WTC11 (cell line): ENCODE measurements at regions not wholly inside any gene's neighbourhood (a gene's known extent, or its start where the extent isn't known, plus 50 kb on each side); places are given as distances from the start of the nearest gene placed in this dataset.

ENCODE experiments used
- ATAC-seq: fragments of 200-7000 bp; cut with Tn5 transposase; 2 replicates; pipeline ENCODE4 v1.10.0; 2021; ENCODE audit warnings: mild to moderate bottlenecking, moderate library complexity
- CTCF ChIA-PET: fragments of 300-600 bp; sonication (Branson Sonifier 250); formaldehyde crosslinking; loops from one replicate; lab custom pipeline; 2021; ENCODE audit warnings: antibody characterized with exemption; lab: Charles Lee
- POLR2A ChIA-PET: fragments of 350-600 bp; sonication (Branson Sonifier 250); formaldehyde crosslinking; loops from one replicate; lab custom pipeline; 2021; ENCODE audit warnings: antibody characterized with exemption; lab: Charles Lee
- DNase-seq: peaks from one replicate; pipeline ENCODE4 v3.0.0; 2021; ENCODE audit warnings: low spot score
- H3K27ac Mint-ChIP-seq: 2 replicates; pipeline ENCODE4 v1.8.0; 2021; ENCODE audit warnings: mixed read lengths
- H3K27me3 Mint-ChIP-seq: 2 replicates; pipeline ENCODE4 v1.8.0; 2021; ENCODE audit warnings: low read depth, mild to moderate bottlenecking, moderate library complexity, mixed read lengths
- H3K36me3 Mint-ChIP-seq: 2 replicates; pipeline ENCODE4 v1.8.0; 2021; ENCODE audit warnings: mixed read lengths
- H3K4me1 Mint-ChIP-seq: 2 replicates; pipeline ENCODE4 v1.8.0; 2022; ENCODE audit warnings: mixed read lengths
- H3K4me3 Mint-ChIP-seq: 2 replicates; pipeline ENCODE4 v1.8.0; 2021; ENCODE audit warnings: mild to moderate bottlenecking, moderate library complexity, mixed read lengths
- H3K9me3 Mint-ChIP-seq: 2 replicates; pipeline ENCODE4 v1.8.0; 2021; ENCODE audit warnings: mixed read lengths
- ATF1 ChIP-seq: sonication (generic); formaldehyde crosslinking; IDR thresholded peaks from 2 replicates; pipeline ENCODE4 v1.8.1; 2023; ENCODE audit warnings: mild to moderate bottlenecking, moderate library complexity, missing genetic modification reagents
- ATF3 ChIP-seq: sonication (generic); formaldehyde crosslinking; conservative IDR thresholded peaks from 2 replicates; pipeline ENCODE4 v1.8.1; 2022; ENCODE audit warnings: mild to moderate bottlenecking, missing genetic modification reagents
- EMX1 ChIP-seq: fragments of 250-450 bp; sonication (Bioruptor Pico); IDR thresholded peaks from 2 replicates; pipeline ENCODE4 v1.8.0; 2021; ENCODE audit warnings: mild to moderate bottlenecking
- FOXP1 ChIP-seq: sonication (generic); formaldehyde crosslinking; IDR thresholded peaks from 2 replicates; pipeline ENCODE4 v1.8.0; 2022; ENCODE audit warnings: missing genetic modification reagents, mild to moderate bottlenecking, moderate library complexity, borderline replicate concordance
- IRF2 ChIP-seq: sonication (generic); formaldehyde crosslinking; IDR thresholded peaks from 2 replicates; pipeline ENCODE4 v1.8.0; 2022; ENCODE audit warnings: low read depth, missing genetic modification reagents, borderline replicate concordance
- MXD4 ChIP-seq: fragments of 250-450 bp; sonication (Bioruptor Pico); IDR thresholded peaks from 2 replicates; pipeline ENCODE4 v1.8.0; 2021; ENCODE audit warnings: mild to moderate bottlenecking, moderate library complexity, borderline replicate concordance
- OVOL2 ChIP-seq: fragments of 250-450 bp; sonication (Bioruptor Pico); IDR thresholded peaks from 2 replicates; pipeline ENCODE4 v1.9.0; 2021; ENCODE audit warnings: mild to moderate bottlenecking, borderline replicate concordance
- PRDM15 ChIP-seq: sonication (generic); formaldehyde crosslinking; IDR thresholded peaks from 2 replicates; pipeline ENCODE4 v1.8.0; 2022; ENCODE audit warnings: missing genetic modification reagents
- RORB ChIP-seq: fragments of 250-450 bp; sonication (Bioruptor Pico); IDR thresholded peaks from 2 replicates; pipeline ENCODE4 v1.9.0; 2021; ENCODE audit warnings: mild to moderate bottlenecking
- SMAD4 ChIP-seq: sonication (generic); formaldehyde crosslinking; IDR thresholded peaks from 2 replicates; pipeline ENCODE4 v1.8.0; 2022; ENCODE audit warnings: mild to moderate bottlenecking, missing genetic modification reagents
- SP1 ChIP-seq: sonication (generic); formaldehyde crosslinking; conservative IDR thresholded peaks from 2 replicates; pipeline ENCODE4 v1.8.1; 2022; ENCODE audit warnings: missing genetic modification reagents
- TP53 ChIP-seq: sonication (generic); formaldehyde crosslinking; IDR thresholded peaks from 2 replicates; pipeline ENCODE4 v1.8.1; 2023; ENCODE audit warnings: mild to moderate bottlenecking, missing genetic modification reagents
- USF2 ChIP-seq: sonication (generic); formaldehyde crosslinking; IDR thresholded peaks from 2 replicates; pipeline ENCODE4 v1.8.1; 2023; ENCODE audit warnings: mild to moderate bottlenecking, missing genetic modification reagents, moderate library complexity
- ZNF232 ChIP-seq: sonication (generic); formaldehyde crosslinking; IDR thresholded peaks from 2 replicates; pipeline ENCODE4 v1.8.0; 2022; ENCODE audit warnings: mild to moderate bottlenecking, missing genetic modification reagents
- ZNF671 ChIP-seq: fragments of 250-450 bp; sonication (Bioruptor Pico); IDR thresholded peaks from 2 replicates; pipeline ENCODE4 v1.8.0; 2021; ENCODE audit warnings: mild to moderate bottlenecking
- TF ChIP-seq, protein P1 (sequence below): fragments of 250-450 bp; sonication (Bioruptor Pico); IDR thresholded peaks from 2 replicates; pipeline ENCODE4 v1.9.0; 2021; ENCODE audit warnings: moderate library complexity, mild to moderate bottlenecking, inconsistent platforms, borderline replicate concordance
- TF ChIP-seq, protein P2 (sequence below): sonication (generic); formaldehyde crosslinking; IDR thresholded peaks from 2 replicates; pipeline ENCODE4 v1.8.0; 2023; ENCODE audit warnings: missing genetic modification reagents, mild to moderate bottlenecking, borderline replicate concordance
- TF ChIP-seq, protein P3 (sequence below): sonication (generic); formaldehyde crosslinking; IDR thresholded peaks from 2 replicates; pipeline ENCODE4 v1.8.1; 2022; ENCODE audit warnings: mild to moderate bottlenecking, moderate library complexity, missing genetic modification reagents
- TF ChIP-seq, protein P4 (sequence below): fragments of 250-450 bp; sonication (Bioruptor Pico); IDR thresholded peaks from 2 replicates; pipeline ENCODE4 v1.9.0; 2021; ENCODE audit warnings: mild to moderate bottlenecking, borderline replicate concordance

- no peak for TF ChIP-seq USF2 (CRISPR knock-in tag)
- TF ChIP-seq ZNF232 (CRISPR knock-in tag): no peak
- TF ChIP-seq, protein P1, sequence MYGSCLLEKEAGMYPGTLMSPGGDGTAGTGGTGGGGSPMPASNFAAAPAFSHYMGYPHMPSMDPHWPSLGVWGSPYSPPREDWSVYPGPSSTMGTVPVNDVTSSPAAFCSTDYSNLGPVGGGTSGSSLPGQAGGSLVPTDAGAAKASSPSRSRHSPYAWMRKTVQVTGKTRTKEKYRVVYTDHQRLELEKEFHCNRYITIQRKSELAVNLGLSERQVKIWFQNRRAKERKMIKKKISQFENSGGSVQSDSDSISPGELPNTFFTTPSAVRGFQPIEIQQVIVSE (CRISPR knock-in tag): no peak
- TF ChIP-seq SP1: no peak
- no peak for TF ChIP-seq IRF2 (CRISPR knock-in tag)
These were observed 105.2 kb upstream of the SOX1 start (continued) for GRCh38 chr13:111961651-111962192.

GRCh38 chr13:111962431-111962891 lies 104.5 kb upstream of the SOX1 start:
- H3K4me3 Mint-ChIP-seq: no peak overlapping the region
- ATAC-seq: no peak
- no peaks in the 10 kb centered on the region for H3K9me3 Mint-ChIP-seq
- no peak for TF ChIP-seq PRDM15 (CRISPR knock-in tag)
- TF ChIP-seq MXD4 (CRISPR knock-in tag): no peak
- TF ChIP-seq ZNF671 (CRISPR knock-in tag): no peak
- TF ChIP-seq ATF3: no peak
- no peak for TF ChIP-seq SMAD4 (CRISPR knock-in tag)
- TF ChIP-seq, protein P2, sequence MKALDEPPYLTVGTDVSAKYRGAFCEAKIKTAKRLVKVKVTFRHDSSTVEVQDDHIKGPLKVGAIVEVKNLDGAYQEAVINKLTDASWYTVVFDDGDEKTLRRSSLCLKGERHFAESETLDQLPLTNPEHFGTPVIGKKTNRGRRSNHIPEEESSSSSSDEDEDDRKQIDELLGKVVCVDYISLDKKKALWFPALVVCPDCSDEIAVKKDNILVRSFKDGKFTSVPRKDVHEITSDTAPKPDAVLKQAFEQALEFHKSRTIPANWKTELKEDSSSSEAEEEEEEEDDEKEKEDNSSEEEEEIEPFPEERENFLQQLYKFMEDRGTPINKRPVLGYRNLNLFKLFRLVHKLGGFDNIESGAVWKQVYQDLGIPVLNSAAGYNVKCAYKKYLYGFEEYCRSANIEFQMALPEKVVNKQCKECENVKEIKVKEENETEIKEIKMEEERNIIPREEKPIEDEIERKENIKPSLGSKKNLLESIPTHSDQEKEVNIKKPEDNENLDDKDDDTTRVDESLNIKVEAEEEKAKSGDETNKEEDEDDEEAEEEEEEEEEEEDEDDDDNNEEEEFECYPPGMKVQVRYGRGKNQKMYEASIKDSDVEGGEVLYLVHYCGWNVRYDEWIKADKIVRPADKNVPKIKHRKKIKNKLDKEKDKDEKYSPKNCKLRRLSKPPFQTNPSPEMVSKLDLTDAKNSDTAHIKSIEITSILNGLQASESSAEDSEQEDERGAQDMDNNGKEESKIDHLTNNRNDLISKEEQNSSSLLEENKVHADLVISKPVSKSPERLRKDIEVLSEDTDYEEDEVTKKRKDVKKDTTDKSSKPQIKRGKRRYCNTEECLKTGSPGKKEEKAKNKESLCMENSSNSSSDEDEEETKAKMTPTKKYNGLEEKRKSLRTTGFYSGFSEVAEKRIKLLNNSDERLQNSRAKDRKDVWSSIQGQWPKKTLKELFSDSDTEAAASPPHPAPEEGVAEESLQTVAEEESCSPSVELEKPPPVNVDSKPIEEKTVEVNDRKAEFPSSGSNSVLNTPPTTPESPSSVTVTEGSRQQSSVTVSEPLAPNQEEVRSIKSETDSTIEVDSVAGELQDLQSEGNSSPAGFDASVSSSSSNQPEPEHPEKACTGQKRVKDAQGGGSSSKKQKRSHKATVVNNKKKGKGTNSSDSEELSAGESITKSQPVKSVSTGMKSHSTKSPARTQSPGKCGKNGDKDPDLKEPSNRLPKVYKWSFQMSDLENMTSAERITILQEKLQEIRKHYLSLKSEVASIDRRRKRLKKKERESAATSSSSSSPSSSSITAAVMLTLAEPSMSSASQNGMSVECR (CRISPR knock-in tag): no peak
- no peak for TF ChIP-seq EMX1 (CRISPR knock-in tag)
- TF ChIP-seq TP53 (CRISPR knock-in tag): no peak
- TF ChIP-seq, protein P3, sequence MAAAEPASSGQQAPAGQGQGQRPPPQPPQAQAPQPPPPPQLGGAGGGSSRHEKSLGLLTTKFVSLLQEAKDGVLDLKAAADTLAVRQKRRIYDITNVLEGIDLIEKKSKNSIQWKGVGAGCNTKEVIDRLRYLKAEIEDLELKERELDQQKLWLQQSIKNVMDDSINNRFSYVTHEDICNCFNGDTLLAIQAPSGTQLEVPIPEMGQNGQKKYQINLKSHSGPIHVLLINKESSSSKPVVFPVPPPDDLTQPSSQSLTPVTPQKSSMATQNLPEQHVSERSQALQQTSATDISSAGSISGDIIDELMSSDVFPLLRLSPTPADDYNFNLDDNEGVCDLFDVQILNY (CRISPR knock-in tag): no peak
- TF ChIP-seq, protein P4, sequence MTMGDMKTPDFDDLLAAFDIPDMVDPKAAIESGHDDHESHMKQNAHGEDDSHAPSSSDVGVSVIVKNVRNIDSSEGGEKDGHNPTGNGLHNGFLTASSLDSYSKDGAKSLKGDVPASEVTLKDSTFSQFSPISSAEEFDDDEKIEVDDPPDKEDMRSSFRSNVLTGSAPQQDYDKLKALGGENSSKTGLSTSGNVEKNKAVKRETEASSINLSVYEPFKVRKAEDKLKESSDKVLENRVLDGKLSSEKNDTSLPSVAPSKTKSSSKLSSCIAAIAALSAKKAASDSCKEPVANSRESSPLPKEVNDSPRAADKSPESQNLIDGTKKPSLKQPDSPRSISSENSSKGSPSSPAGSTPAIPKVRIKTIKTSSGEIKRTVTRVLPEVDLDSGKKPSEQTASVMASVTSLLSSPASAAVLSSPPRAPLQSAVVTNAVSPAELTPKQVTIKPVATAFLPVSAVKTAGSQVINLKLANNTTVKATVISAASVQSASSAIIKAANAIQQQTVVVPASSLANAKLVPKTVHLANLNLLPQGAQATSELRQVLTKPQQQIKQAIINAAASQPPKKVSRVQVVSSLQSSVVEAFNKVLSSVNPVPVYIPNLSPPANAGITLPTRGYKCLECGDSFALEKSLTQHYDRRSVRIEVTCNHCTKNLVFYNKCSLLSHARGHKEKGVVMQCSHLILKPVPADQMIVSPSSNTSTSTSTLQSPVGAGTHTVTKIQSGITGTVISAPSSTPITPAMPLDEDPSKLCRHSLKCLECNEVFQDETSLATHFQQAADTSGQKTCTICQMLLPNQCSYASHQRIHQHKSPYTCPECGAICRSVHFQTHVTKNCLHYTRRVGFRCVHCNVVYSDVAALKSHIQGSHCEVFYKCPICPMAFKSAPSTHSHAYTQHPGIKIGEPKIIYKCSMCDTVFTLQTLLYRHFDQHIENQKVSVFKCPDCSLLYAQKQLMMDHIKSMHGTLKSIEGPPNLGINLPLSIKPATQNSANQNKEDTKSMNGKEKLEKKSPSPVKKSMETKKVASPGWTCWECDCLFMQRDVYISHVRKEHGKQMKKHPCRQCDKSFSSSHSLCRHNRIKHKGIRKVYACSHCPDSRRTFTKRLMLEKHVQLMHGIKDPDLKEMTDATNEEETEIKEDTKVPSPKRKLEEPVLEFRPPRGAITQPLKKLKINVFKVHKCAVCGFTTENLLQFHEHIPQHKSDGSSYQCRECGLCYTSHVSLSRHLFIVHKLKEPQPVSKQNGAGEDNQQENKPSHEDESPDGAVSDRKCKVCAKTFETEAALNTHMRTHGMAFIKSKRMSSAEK (CRISPR knock-in tag): no peak
- TF ChIP-seq FOXP1 (CRISPR knock-in tag): no peak
- TF ChIP-seq ATF1 (CRISPR knock-in tag): no peak
- TF ChIP-seq RORB (CRISPR knock-in tag): no peak
- no peak for TF ChIP-seq OVOL2 (CRISPR knock-in tag)
- no peaks in the 10 kb centered on the region for H3K27me3 Mint-ChIP-seq
- ChIA-PET CTCF (no interaction called here), POLR2A (no interaction called here)
- H3K4me1 Mint-ChIP-seq: no peaks in the 10 kb centered on the region
- H3K36me3 Mint-ChIP-seq: no peaks in the 10 kb centered on the region
- H3K27ac Mint-ChIP-seq: no peak overlapping the region
- no peak for DNase-seq
